ENCODE measurements at regions not wholly inside any gene's neighbourhood (a gene's known extent, or its start where the extent isn't known, plus 50 kb on each side); places are given as distances from the start of the nearest gene placed in this dataset.

DNA sequence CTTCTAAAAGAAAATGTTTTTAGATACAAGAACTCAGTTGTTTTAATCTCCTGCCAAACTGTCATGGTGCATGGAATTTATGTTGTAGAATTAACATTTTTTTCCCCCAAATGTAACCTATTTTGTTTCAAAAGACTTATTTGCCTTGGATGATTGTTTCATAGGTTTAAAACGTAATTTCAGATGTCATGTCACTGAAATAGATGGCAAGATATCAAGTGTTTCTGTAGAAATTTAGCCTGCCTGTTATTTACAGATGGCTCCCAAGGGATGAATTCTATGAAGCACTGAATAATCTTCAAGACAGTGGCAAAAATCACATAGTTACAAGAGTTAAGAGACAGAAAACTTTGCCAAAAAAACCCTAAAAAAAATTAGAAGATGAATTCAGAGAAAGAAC lies 1484.6 kb downstream of the OLFM4 start:
- H3K27me3 ChIP-seq (replicated peaks in 1 of 4; ENCODE audit: control extremely low read depth in 1 of 4, control insufficient read depth in 3 of 4, insufficient read depth in 4 of 4, low read length in 3 of 4) = no peaks in the 10 kb centered on the region
- H3K4me3 Mint-ChIP-seq = no peak overlapping the region
- H3K9me3 ChIP-seq (ENCODE audit: control extremely low read depth in 1 of 3, control insufficient read depth in 2 of 3, insufficient read depth in 1 of 3, low read length in 2 of 3) = no peaks in the 10 kb centered on the region
- no peaks in the 10 kb centered on the region for H3K4me1 Mint-ChIP-seq
- ChIA-PET POLR2A (no interaction called here), CTCF (no interaction called here)
- DNase-seq = no peak
- no peaks in the 10 kb centered on the region for H4K20me1 ChIP-seq (ENCODE audit: control insufficient read depth, insufficient read depth, low read length, poor library complexity, severe bottlenecking)
- no peaks in the 10 kb centered on the region for H3K4me1 ChIP-seq (ENCODE audit: control insufficient read depth in 2 of 2, insufficient read depth in 2 of 2, low read length in 2 of 2)
- no peaks in the 10 kb centered on the region for H3K9me3 Mint-ChIP-seq (ENCODE audit: insufficient read depth)
- TF ChIP-seq, protein P1, sequence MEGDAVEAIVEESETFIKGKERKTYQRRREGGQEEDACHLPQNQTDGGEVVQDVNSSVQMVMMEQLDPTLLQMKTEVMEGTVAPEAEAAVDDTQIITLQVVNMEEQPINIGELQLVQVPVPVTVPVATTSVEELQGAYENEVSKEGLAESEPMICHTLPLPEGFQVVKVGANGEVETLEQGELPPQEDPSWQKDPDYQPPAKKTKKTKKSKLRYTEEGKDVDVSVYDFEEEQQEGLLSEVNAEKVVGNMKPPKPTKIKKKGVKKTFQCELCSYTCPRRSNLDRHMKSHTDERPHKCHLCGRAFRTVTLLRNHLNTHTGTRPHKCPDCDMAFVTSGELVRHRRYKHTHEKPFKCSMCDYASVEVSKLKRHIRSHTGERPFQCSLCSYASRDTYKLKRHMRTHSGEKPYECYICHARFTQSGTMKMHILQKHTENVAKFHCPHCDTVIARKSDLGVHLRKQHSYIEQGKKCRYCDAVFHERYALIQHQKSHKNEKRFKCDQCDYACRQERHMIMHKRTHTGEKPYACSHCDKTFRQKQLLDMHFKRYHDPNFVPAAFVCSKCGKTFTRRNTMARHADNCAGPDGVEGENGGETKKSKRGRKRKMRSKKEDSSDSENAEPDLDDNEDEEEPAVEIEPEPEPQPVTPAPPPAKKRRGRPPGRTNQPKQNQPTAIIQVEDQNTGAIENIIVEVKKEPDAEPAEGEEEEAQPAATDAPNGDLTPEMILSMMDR (IDR thresholded peaks at IDR 0.05) = no peak
- no peak for TF ChIP-seq EZH2 (IDR thresholded peaks at IDR 0.05; ENCODE audit: borderline replicate concordance, insufficient read depth, low read depth, low read length, poor library complexity, severe bottlenecking)
- no peak overlapping the region for H3K9ac ChIP-seq (ENCODE audit: low read length)
- H3K79me2 ChIP-seq (ENCODE audit: control insufficient read depth, insufficient read depth, low read length) = no peaks in the 10 kb centered on the region
- intact Hi-C loops (cut with micrococcal nuclease) = no loop called here
- no peaks in the 10 kb centered on the region for H3K27me3 Mint-ChIP-seq
- H3K4me3 ChIP-seq (ENCODE audit: control extremely low read depth in 1 of 5, extremely low read depth in 1 of 5, insufficient read depth in 1 of 5, low read depth in 2 of 5, low read length in 4 of 5) = no peak overlapping the region
- no CpG with 5 or more reads among the region's 1 CpG for WGBS (ENCODE audit: insufficient coverage)
- H3K4me2 ChIP-seq (replicated peaks; ENCODE audit: low read depth, low read length, poor library complexity, severe bottlenecking) = no peak overlapping the region
- no peak overlapping the region for H2AFZ ChIP-seq (ENCODE audit: insufficient read depth, low read depth, low read length, poor library complexity, severe bottlenecking)
- H3K36me3 ChIP-seq (replicated peaks in 1 of 2; ENCODE audit: control extremely low read depth in 1 of 2, control insufficient read depth in 1 of 2, extremely low read depth in 1 of 2, insufficient read depth in 2 of 2, low read length in 1 of 2) = no peaks in the 10 kb centered on the region
- H3K27ac ChIP-seq (ENCODE audit: low read length in 2 of 2) = no peak overlapping the region
- H3K27ac Mint-ChIP-seq = no peak overlapping the region
- no peak for ATAC-seq (ENCODE audit: low read depth)

DNA sequence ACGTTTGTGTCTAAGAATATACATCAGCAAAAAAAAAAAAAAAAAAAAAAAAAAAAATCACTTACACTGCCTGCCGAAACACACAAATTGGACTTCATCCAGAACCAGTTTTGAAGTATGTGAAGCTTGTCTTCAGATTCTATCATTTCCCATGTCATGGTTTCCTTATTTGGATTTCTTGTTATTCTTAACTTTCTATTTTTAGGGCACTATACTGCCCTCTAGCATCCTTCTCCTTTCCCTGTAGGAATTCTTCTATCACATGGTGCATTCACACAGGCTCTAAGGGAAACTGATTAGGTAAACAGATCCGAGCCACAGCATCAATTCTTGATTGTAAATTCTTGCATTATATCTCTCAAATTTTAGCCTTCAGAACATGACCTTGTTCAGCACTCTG lies 1507.5 kb downstream of the OLFM4 start:
- Histone ChIP-seq H3K4me3 (ENCODE audit: control extremely low read depth in 1 of 5, extremely low read depth in 1 of 5, insufficient read depth in 1 of 5, low read depth in 2 of 5, low read length in 4 of 5) (no peak overlapping the region), H3K9ac (ENCODE audit: low read length) (no peak overlapping the region), H3K27ac (ENCODE audit: low read length in 2 of 2) (no peak overlapping the region), H3K36me3 (replicated peaks in 1 of 2; ENCODE audit: control extremely low read depth in 1 of 2, control insufficient read depth in 1 of 2, extremely low read depth in 1 of 2, insufficient read depth in 2 of 2, low read length in 1 of 2) (no peaks in the 10 kb centered on the region), H3K79me2 (ENCODE audit: control insufficient read depth, insufficient read depth, low read length) (no peaks in the 10 kb centered on the region), H3K9me3 (ENCODE audit: control extremely low read depth in 1 of 3, control insufficient read depth in 2 of 3, insufficient read depth in 1 of 3, low read length in 2 of 3) (no peaks in the 10 kb centered on the region), H3K27me3 (replicated peaks in 1 of 4; ENCODE audit: control extremely low read depth in 1 of 4, control insufficient read depth in 3 of 4, insufficient read depth in 4 of 4, low read length in 3 of 4) (no peaks in the 10 kb centered on the region), H3K4me2 (replicated peaks; ENCODE audit: low read depth, low read length, poor library complexity, severe bottlenecking) (no peak overlapping the region), H4K20me1 (ENCODE audit: control insufficient read depth, insufficient read depth, low read length, poor library complexity, severe bottlenecking) (no peaks in the 10 kb centered on the region), H2AFZ (ENCODE audit: insufficient read depth, low read depth, low read length, poor library complexity, severe bottlenecking) (no peak overlapping the region), H3K4me1 (ENCODE audit: control insufficient read depth in 2 of 2, insufficient read depth in 2 of 2, low read length in 2 of 2) (no peaks in the 10 kb centered on the region)
- WGBS (ENCODE audit: insufficient coverage) = no CpG with 5 or more reads among the region's 3 CpGs
- no peaks in the 10 kb centered on the region for H3K27me3 Mint-ChIP-seq
- H3K4me1 Mint-ChIP-seq = no peaks in the 10 kb centered on the region
- intact Hi-C loops (cut with micrococcal nuclease) = no loop called here
- H3K4me3 Mint-ChIP-seq = no peak overlapping the region
- H3K9me3 Mint-ChIP-seq (ENCODE audit: insufficient read depth) = peaks cover 8% of the 10 kb centered on the region
- ATAC-seq (ENCODE audit: low read depth) (no peak), DNase-seq (no peak)
- TF ChIP-seq, protein P1 (IDR thresholded peaks at IDR 0.05) = no peak
- no peak for TF ChIP-seq EZH2 (IDR thresholded peaks at IDR 0.05; ENCODE audit: borderline replicate concordance, insufficient read depth, low read depth, low read length, poor library complexity, severe bottlenecking)
- H3K27ac Mint-ChIP-seq = no peak overlapping the region
- ChIA-PET POLR2A (no interaction called here), CTCF (no interaction called here)

Data from B cell (primary cell).